GM18861 (cell line): ENCODE measurements at regions not wholly inside any gene's neighbourhood (a gene's known extent, or its start where the extent isn't known, plus 50 kb on each side); places are given as distances from the start of the nearest gene placed in this dataset.
"Not testable (repeated sequence)": the region's sequence is repeated elsewhere in the genome, so short reads cannot be mapped to it uniquely, and the experiment has no call there.

Experiments used
- ATAC-seq: cut with Tn5 transposase; IDR thresholded peaks from one replicate; pipeline ENCODE4 v1.9.1; 2021; ENCODE audit not compliant: unreplicated experiment

DNA sequence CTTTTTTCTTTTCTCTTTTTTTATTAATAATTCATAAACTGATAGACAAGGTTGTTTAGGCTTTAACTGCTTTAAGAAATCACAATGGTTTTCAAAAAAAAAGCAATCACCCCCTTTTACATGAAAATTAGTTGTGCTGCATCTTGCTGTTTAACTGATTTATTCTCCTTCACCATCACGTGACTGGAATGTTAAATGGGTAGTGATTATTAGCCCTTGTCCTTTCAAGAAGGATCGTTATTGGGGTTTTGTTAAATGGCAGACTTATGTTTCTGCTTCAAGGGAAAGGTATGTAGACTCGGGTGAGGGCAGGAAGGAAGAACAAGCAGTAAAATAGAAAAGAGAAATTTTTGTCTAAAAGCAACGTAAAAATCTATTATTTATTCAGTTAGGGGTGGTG, 175.6 kb upstream of the TLE4 start:
- ATAC-seq = no peak

DNA sequence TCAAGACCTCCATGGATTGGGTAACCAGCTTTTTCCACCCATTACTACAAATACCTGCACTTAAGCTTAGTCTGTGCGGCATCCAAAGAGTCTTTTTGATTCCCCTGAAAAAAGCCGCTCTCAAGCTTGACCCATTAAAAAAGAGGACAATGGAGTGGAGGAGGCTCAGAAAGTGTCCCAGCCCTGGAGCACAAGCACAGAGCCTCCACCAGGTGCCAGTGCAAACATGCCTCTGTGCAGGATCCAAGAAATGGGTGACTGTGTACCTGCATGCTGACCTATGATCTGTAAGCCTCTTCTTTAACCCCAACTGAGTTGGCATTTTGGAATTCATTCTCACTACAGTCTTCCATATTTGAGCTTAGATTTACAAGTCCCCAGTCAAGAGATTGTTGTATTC, 168.3 kb upstream of the TLE4 start:
- no peak for ATAC-seq

DNA sequence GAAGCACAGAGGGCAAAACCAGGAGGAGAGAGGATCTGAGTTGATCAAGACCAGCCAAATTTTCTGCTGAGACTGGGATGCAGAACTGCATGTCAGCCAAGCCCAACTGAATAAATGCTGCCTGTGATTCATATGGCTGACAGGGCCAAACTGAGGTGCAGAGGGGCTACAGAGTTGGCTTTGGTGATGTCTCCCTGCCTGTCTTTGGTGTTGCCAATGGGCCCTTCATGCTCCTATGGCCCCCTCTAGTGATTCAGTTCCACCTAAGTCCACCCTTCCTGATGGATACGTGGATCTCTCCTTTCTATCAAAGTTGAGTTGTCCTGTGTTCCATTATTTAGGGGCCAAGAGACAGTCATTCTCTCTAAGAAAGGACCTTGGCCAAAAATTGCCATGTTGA, 163.6 kb upstream of the TLE4 start:
- no peak for ATAC-seq

DNA sequence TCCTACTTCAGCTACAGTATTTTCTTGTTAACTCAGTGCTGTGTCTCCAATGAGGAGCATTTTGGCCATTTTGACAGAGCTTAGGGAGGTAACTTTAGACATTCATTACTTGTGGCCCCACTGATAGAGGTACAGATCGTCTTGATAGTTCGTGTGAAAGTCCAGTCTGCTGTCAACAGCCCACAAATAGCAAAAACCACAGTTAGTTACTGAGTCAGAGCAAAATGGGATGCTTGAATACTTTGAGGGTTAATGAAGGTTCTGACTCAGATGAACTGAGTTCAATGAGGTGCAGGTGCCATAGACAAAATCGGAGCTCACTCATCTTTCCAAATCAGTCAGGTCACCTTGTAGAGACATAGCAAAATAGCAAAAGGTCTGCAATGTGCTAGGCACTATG, 163.1 kb upstream of the TLE4 start:
- ATAC-seq = peak; percentile 60

DNA sequence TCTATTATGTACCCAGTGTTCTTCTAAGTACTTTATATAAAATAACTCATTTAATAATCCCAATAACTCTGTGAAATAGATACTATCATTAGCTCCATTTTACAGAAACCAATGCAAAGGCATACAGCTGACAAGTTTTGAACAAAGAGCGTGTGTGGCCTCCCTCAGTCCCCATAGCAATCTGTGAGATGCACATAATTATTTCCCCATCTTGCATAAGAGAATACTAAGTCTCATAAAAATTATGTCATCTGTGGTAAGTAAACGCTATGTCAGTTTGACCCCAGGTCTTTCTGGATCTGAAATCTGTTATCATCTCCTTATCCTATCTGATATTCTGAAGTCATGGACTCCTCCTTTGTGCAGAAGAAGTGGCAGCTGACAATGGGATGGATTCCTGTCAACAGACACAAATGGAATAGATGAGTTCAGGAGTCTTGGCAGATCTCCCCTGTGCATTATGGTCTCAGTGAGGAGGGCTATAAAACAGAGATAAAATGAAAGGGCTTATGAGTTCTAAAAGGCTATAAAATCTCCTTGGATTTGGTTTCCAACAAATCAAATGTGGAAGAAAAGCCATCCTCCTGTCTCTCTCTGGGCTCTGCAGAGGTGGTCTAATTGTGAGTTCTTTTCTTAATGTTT, 162.5 kb upstream of the TLE4 start:
- no peak for ATAC-seq

DNA sequence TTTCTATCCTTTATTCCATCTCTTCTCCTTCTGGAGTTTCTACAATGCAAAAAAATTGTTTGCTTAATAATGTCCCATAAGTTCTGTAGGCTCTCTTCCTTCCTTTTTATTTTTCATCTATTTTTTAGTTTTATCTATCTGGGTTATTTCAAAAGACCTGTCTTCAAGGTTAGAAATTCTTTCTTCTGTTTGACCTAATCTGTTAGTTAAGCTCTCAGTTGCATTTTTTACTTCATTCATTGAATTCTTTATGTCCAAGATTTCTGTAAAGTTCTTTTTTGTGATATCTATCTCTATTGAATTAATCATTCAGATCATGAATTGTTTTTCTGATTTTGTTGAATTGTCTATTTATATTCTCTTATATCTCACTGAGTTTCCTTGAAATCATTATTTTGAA, 145.9 kb upstream of the TLE4 start:
- no peak for ATAC-seq

DNA sequence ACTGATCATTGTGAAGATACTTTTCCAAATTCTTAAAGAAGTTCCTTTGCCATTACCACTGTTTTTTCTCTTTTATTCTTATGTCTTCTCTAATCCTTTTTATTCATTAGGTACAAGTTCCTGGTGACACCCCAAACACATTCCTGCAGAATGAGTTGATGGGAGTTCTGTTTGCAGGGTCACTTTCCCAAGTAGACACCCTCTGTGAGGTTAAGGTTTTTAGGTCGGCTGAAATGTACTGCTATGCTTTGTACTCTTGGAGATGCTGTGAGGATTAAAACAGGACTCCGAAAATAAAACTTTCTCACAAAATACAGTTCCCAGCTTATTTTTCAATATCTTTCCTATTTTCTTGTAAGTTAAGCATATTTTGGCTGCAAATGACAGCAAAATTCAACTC, 143.3 kb upstream of the TLE4 start:
- ATAC-seq = no peak

DNA sequence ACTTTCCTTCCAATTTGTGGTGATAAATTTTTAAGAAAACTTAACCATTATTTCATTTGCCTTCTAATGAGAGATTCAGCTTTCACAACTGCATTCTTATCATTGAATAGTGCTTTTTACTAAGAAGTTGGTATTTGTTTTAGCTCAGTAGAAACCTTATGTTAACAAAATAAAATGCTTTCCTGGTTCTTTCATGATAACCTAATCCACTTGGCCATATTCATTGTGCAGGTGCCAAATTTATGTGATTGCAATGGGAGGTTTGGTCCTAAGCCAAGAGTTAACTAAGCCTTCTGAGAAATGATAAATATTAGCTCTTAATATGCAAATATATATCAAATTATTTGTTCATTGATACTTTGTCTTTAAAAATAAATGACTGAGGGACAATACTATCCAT, 141.1 kb upstream of the TLE4 start:
- no peak for ATAC-seq

DNA sequence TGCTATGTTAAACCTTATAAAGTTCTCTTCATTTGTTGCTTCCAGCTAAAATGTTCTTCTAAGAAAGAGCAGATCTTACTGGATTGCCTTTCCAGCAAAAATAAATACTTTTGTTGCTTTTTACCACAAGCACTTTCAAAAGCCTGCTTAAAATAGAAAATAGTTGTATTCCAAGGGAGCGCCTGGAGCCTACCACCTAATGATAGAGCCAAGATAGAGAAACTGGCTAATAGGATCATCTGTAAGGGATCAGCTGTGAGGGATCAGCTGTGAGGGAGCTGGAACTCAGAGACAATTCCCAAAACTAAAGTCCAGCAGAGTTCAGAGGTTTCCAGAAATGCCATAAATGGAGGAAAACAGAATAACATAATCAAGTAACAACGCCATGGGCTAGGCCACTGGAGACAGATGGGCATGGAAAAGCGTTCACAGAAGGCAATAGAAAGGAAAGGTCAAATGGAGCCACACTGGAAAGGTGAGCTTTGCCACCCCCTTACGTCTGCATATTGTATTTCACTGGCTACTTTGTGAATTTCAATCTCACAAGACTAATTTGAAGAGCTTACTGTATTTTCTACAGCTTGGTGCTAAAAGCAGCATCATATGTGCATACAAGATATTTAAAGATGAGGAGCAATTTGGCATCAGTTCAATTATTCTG, 140.6 kb upstream of the TLE4 start:
- ATAC-seq = no peak

DNA sequence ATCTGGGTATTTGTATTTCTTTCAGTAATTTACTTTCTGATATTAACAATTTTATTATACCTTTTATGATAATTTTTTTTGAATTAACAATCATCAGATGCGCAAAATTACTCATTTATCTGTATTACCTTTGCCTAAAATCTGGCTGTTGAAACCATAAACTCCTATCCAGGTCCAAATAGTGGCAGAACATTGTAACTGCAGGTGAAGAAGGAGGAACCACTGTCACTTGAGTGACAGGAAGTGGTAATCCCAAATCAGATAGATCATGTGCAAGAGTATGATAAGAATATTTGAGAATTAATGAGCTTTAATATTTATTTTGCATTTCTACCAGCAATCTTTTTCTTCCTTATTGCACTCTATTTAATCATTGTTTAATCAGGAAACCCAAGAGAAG, 139.3 kb upstream of the TLE4 start:
- ATAC-seq = no peak

DNA sequence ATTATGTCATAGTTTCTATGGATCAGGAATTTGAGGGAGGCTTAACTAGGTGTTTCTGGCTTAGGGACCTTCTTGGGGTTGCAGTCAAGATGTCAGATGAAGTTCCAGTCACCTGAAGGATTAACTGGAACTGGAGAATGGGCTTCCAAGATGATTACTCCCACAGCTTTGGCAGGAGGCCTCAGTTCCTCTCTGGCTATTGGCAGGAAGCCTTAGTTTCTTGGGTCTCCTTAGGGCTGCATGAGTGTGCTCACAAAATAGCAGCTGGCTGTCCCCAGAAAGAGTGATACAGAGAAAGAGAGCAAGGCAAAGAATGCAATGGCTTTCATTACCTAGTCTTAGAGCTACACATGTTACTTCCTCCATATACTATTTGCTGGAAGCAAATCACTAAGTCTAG, 138.1 kb upstream of the TLE4 start:
- ATAC-seq = no peak

DNA sequence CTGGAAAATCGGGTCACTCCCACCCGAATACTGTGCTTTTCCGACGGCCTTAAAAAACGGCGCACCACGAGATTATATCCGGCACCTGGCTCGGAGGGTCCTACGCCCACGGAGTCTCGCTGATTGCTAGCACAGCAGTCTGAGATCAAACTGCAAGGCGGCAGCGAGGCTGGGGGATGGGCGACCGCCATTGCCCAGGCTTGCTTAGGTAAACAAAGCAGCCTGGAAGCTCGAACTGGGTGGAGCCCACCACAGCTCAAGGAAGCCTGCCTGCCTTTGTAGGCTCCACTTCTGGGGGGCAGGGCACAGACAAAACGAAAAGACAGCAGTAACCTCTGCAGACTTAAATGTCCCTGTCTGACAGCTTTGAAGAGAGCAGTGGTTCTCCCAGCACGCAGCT, 132.5 kb upstream of the TLE4 start:
- ATAC-seq = not testable (repeated sequence)

DNA sequence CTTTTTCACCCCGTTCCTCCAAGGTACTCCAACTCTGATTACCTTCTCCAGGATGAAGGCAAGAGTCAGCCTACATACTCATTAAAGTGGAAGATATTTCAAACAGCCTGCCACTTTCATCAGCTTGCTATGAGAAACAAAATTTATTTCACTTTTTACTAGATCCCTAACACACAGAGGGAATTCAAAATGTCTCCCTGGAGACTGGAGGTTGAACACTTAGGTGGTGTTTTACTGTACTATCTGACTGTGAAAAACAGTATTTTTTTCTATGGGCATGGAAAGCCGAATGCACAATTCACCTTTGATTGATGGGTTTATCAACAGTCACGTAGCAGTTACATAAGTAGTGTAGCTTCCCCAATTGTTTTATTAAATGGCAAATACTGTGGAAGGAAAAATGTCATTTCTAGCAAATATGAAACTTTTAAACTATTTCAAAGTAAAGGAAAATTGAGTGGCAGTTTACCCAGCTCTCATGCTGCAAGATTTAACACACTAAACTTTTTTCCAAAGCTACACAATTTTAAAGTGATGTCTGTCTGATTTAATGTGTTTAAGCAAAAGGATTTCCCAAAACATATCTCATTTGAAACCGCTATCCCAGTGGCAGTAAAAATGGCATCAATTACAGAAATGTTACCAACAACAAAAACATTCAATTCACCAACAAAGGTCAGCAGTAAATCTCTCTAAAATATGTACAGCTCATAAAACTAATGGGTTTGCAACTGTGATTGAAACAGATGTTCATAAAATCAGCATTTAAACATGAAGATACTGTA, 125.0 kb upstream of the TLE4 start:
- ATAC-seq = no peak

DNA sequence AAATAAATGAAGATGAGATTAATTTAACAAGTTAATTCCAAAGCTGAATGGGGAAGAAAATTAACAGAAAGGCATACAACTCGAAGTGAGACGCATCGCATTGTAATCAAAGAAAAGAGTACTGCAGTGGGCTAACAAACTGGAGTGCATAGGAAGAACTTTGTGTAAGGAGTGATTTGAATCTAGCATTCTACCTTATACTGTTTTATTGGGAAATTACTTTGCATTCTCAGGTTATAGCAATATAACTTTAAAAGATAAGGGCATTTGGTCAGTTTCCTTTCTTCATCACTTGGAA, 124.5 kb upstream of the TLE4 start:
- no peak for ATAC-seq

DNA sequence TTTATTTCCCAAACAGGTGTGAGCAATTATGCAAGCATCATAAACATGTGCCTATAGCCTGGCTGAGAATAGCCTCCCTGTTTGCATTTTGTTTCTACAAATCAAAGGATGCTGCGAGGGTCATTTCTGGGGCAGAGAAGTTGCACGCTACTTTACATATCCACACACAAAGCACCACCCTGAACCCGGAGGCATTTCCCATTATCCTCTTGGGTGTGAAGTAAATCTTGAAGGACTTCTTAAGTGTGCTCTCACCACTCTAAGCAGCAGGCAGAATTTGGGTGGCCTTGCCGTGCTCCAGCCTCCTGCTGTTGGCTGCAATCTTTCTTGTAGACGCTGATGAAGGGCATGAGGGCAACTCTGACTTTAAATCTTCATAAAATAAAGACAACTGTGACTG, 124.0 kb upstream of the TLE4 start:
- ATAC-seq = no peak

DNA sequence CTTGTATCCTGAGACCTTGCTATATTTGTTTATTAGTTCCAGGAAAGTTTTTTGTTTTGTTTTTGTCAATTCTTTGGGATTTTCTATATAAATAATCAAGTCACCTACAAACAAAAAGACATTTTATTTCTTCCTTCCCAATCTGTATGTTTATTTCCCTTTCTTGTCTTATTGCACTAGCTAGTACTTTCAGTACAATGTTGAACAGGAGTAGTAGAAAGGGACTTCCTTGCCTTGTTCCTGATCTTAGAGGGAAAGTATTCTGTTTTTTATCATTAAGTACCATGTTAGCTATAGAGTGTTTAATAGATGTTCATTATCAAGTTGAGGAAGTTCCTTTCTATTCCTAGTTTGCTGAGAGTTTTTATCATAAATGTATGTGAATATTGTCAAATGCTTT, 119.5 kb upstream of the TLE4 start:
- no peak for ATAC-seq

DNA sequence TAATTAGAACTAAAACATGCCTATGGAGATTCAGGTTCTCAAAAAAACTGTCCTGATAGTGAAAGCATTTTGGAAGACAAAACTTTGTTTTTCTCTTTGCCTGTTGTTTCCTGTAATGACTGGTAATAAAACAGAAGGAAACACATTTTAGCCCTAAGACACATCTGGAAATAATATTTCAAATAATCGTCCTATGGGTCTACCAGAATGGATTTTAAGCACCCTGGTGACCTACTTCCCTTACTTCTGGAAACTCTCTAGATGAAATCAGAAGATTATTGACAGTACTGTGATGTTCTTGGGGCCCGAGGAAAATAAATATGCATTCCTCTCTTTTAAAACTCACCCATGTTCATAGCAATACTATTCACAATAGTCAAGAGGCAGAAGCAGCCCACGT, 110.1 kb upstream of the TLE4 start:
- no peak for ATAC-seq

DNA sequence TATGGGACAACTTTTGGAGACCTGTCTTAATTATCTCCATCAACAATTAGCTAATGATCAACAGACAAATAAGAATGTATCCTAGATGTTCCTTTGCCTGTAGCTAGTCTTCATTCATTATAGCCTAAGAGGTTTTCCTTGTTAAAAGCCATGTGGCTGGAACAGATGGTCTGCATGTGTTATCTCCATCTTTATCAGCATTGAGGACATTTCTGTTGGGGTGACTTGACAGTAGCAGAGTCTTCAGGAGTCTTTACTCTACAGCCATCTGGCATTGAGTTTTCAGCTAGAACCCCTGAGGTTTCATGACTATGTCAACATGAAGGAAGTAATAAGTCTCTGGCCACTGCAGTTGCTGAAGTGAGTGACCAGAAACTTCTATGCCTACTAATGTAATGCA, 106.6 kb upstream of the TLE4 start:
- no peak for ATAC-seq

DNA sequence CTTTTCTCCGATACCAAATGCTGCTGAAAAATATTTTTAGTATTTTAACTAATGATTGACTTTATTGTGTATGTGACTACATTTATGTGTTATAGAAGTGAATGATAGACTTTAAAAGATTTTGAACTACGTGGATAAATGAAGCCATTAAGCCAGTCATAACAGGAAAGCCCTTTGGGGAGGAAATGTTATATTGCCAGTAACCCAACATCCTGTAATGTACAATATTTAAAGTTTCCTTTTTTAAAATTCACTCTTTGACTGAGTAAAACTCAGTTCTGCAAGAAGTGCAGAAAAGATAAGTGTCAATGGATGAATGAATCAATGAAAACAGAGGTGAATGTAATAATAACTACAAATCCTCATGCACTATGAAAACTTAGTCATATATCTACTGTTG, 102.6 kb upstream of the TLE4 start:
- ATAC-seq = no peak

DNA sequence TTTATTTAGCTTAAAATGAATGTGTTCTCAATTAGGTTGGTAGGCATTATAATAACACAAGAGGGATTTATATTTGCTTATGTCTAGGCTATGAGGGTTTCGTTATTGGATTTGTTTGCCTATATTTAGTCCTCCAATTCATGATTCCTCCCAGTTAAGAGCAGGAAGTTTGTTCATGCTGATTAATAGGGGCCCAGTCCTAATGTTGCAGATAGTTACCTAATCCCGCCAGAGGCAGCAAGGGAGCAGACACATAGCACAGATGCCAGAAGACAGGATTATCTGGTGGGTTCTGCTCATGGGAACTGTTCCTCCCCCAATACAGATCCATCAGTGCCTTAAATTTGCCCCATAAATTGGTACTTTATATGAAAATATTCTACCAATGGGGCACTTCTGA, 100.8 kb upstream of the TLE4 start:
- ATAC-seq = no peak

DNA sequence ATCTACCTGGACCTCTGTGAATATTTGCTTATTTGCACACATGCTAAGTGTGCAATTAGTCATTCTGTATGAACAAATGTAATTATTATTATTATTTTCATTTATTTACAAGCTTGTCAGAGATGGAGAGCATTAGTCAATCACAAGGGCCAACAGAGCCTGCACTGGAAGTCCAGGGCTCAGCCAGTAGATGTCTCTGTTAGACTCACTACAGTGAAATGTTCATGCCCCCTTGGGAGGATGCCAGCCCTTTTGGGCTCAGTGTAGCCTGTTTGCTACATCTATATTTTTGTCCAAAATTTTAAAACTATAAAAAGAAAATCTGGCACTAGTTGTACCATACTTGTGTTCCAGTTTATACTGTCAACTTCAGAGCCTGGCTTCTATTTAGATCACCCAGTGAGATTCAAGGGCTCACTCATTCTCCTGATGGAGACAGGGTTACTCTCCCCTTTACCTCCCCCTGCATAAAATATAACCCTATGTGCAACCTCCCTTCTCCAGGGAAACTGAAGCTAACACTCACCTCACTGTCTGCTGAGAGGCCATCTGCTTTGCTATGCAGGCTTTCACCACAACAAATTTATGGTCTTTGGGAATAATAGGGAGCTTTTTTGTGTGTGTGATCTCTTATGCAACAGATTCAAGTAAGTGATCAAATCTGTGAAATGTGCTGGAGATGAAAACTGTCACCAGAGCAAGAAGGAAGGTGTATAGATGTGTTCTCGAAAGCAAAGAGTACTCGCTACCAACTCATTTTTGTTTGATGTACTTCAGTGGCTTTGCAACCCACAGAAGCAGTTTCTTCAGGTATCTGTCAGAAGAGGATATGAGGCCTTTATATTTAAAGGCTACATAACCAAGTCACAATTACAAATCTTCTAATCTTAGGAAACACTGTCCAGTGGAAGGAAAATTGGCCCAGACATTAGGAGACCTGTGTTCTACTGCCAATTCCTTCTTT, 99.9 kb upstream of the TLE4 start:
- ATAC-seq = no peak

DNA sequence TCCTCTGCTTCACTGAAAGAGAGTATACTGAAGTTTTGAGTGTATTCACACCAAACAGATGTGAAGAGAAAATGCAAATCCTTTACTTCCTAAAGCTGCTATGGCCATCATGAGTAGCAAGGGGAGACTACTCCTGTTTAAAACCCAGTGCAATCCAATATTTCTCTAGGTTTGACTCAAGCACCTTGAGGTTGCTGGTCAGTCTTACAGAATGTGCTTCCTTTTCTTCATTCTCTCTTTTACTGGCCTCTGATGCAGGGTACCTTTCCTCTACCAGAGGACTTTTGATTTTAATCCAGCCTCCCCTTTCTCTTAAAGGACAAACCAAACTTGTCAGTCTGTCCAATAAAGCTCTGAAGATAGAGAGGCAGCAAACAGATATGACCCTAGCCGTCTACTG, 98.1 kb upstream of the TLE4 start:
- ATAC-seq = no peak
